Liver (tissue), 8 donors: ENCODE measurements at regions not wholly inside any gene's neighbourhood (a gene's known extent, or its start where the extent isn't known, plus 50 kb on each side); places are given as distances from the start of the nearest gene placed in this dataset.

Experiments used
- DNase-seq: peaks from one replicate; pipeline ENCODE4 v3.0.0-alpha.2; 2017; ENCODE audit warnings: low spot score
- H3K27ac ChIP-seq, 2 donors: one replicate each; pipeline ENCODE4 v1.7.0; 2013; ENCODE audit warnings: inconsistent platforms in 2 of 2, low read length in 2 of 2, control low read depth in 1 of 2, low read depth in 1 of 2, mild to moderate bottlenecking in 1 of 2
- H3K27me3 ChIP-seq, 4 donors: one replicate each; pipeline versions ENCODE4 v1.6.1 to v1.7.0; 2013; ENCODE audit warnings: low read length in 3 of 4, inconsistent platforms in 1 of 4, mild to moderate bottlenecking in 1 of 4, moderate library complexity in 1 of 4; ENCODE audit not compliant: control insufficient read depth in 4 of 4, insufficient read depth in 4 of 4
- H3K36me3 ChIP-seq, 4 donors: one replicate each; pipeline versions ENCODE4 v1.6.1 to v1.7.0; 2013; ENCODE audit warnings: low read length in 3 of 4, mild to moderate bottlenecking in 3 of 4, low read depth in 1 of 4, moderate library complexity in 1 of 4; ENCODE audit not compliant: control insufficient read depth in 4 of 4, insufficient read depth in 3 of 4
- H3K4me1 ChIP-seq, 4 donors: one replicate each; pipeline versions ENCODE4 v1.6.1 to v1.7.0; 2013; ENCODE audit warnings: low read length in 3 of 4, mild to moderate bottlenecking in 3 of 4, moderate library complexity in 1 of 4; ENCODE audit not compliant: control insufficient read depth in 4 of 4, insufficient read depth in 4 of 4
- H3K4me3 ChIP-seq, 3 donors: one replicate each; pipeline versions ENCODE4 v1.6.1 to v1.7.0; 2013; ENCODE audit warnings: low read length in 3 of 3, control low read depth in 1 of 3, low read depth in 1 of 3, mild to moderate bottlenecking in 1 of 3
- H3K9ac ChIP-seq, 2 donors: one replicate each; pipeline ENCODE4 v1.7.0; 2013; ENCODE audit warnings: low read length in 2 of 2, mild to moderate bottlenecking in 2 of 2, moderate library complexity in 2 of 2, control low read depth in 1 of 2, low read depth in 1 of 2
- H3K9me3 ChIP-seq, 4 donors: one replicate each; pipeline versions ENCODE4 v1.6.1 to v1.7.0; 2013; ENCODE audit warnings: low read length in 3 of 4; ENCODE audit not compliant: control insufficient read depth in 4 of 4
- ATF3 ChIP-seq: IDR thresholded peaks from 2 replicates; pipeline ENCODE4 v1.6.1; 2016; ENCODE audit warnings: antibody characterized with exemption
- CTCF ChIP-seq: fragments of 150-350 bp; IDR thresholded peaks from 2 replicates; pipeline ENCODE4 v1.5.1; 2017; ENCODE audit warnings: improper control_type of control experiment, low read depth, low read length; ENCODE audit not compliant: missing input control
- FOXA1 ChIP-seq: IDR thresholded peaks from 2 replicates; pipeline ENCODE4 v1.6.1; 2016; ENCODE audit warnings: antibody characterized with exemption
- FOXA2 ChIP-seq: IDR thresholded peaks from 2 replicates; pipeline ENCODE4 v1.6.1; 2016; ENCODE audit warnings: antibody characterized with exemption
- GABPA ChIP-seq, 2 donors: IDR thresholded peaks in 1 of 2; conservative IDR thresholded peaks in 1 of 2; 2 replicates each; pipeline ENCODE4 v1.6.1; 2016; ENCODE audit warnings: antibody characterized with exemption in 2 of 2, mild to moderate bottlenecking in 1 of 2, moderate library complexity in 1 of 2
- HNF4A ChIP-seq, 2 donors: conservative IDR thresholded peaks; 2 replicates each; pipeline ENCODE4 v1.6.1; 2016; ENCODE audit warnings: antibody characterized with exemption in 2 of 2, mild to moderate bottlenecking in 2 of 2
- JUND ChIP-seq, 2 donors: IDR thresholded peaks; 2 replicates each; pipeline ENCODE4 v1.6.1; 2016; ENCODE audit warnings: antibody characterized with exemption in 2 of 2
- MAX ChIP-seq: IDR thresholded peaks from 2 replicates; pipeline ENCODE4 v1.6.1; 2016; ENCODE audit warnings: antibody characterized with exemption
- NR2F2 ChIP-seq: IDR thresholded peaks from 2 replicates; pipeline ENCODE4 v1.6.1; 2016; ENCODE audit warnings: antibody characterized with exemption
- RAD21 ChIP-seq, 2 donors: IDR thresholded peaks; 2 replicates each; pipeline ENCODE4 v1.6.1; 2016; ENCODE audit warnings: antibody characterized with exemption in 2 of 2, mild to moderate bottlenecking in 2 of 2
- REST ChIP-seq: IDR thresholded peaks from 2 replicates; pipeline ENCODE4 v1.6.1; 2016; ENCODE audit warnings: antibody characterized with exemption, mild to moderate bottlenecking
- SP1 ChIP-seq: IDR thresholded peaks from 2 replicates; pipeline ENCODE4 v1.6.1; 2018; ENCODE audit warnings: antibody characterized with exemption, mild to moderate bottlenecking
- TAF1 ChIP-seq: conservative IDR thresholded peaks from 2 replicates; pipeline ENCODE4 v1.6.1; 2016; ENCODE audit warnings: antibody characterized with exemption, mild to moderate bottlenecking
- YY1 ChIP-seq: IDR thresholded peaks from 2 replicates; pipeline ENCODE4 v1.6.1; 2016; ENCODE audit warnings: antibody characterized with exemption, mild to moderate bottlenecking
- ZBTB33 ChIP-seq: IDR thresholded peaks from 2 replicates; pipeline ENCODE4 v1.6.1; 2016; ENCODE audit warnings: antibody characterized with exemption
- WGBS: extraction: QIAGEN DNeasy Blood & Tissue Kit; methylation state at CpG from one replicate; pipeline ENCODE4 v1.1.7; 2013; 5-methylcytosine and 5-hydroxymethylcytosine counted together
- donor health status: healthy.
- donor health status: healthy.
- donor health status: healthy.
- donor health status: healthy.
- donor health status: healthy.

- 80% methylated on average over 3 of the region's 3 CpGs for WGBS
- H3K4me1 ChIP-seq: no peaks in the 10 kb centered on the region
- no peaks in the 10 kb centered on the region for H3K27me3 ChIP-seq
- no peak overlapping the region for H3K27ac ChIP-seq
- no peak for DNase-seq
- H3K4me3 ChIP-seq: no peak overlapping the region
- no peaks in the 10 kb centered on the region for H3K9me3 ChIP-seq
- TF ChIP-seq SP1 (no peak), NR2F2 (no peak), JUND (IDR thresholded peaks at IDR 0.05) (no peak), FOXA1 (no peak), FOXA2 (no peak), ZBTB33 (no peak), MAX (no peak), RAD21 (IDR thresholded peaks at IDR 0.05) (no peak), GABPA (IDR thresholded peaks at IDR 0.05 in 1 of 2, conservative IDR thresholded peaks at IDR 0.05 in 1 of 2) (no peak), ATF3 (no peak), YY1 (no peak), CTCF (no peak), HNF4A (conservative IDR thresholded peaks at IDR 0.05) (no peak), REST (no peak), TAF1 (no peak)
- H3K9ac ChIP-seq: no peak overlapping the region
- no peaks in the 10 kb centered on the region for H3K36me3 ChIP-seq
Observed at GRCh38 chr4:137312257-137312656, 220.0 kb downstream of the PCDH18 start.
